Left lobe of liver (tissue), 2 donors: ENCODE measurements at regions not wholly inside any gene's neighbourhood (a gene's known extent, or its start where the extent isn't known, plus 50 kb on each side); places are given as distances from the start of the nearest gene placed in this dataset.
A peak's percentile ranks its signal among the peaks of the same experiment; 100 is the strongest.
"Not testable (repeated sequence)": the region's sequence is repeated elsewhere in the genome, so short reads cannot be mapped to it uniquely, and the experiment has no call there.

Source experiments
- ATAC-seq: fragments of 200-7000 bp; cut with Tn5 transposase; one replicate; pipeline ENCODE4 v1.9.1; 2020; ENCODE audit warnings: mild to moderate bottlenecking, moderate library complexity
- DNase-seq: peaks from one replicate; pipeline ENCODE4 v3.0.0-alpha.2; 2020; ENCODE audit warnings: low spot score
- donor health status: DM: no; HTN: no; CAD: no; lungs with moderate emphysema.
- donor health status: DM: no; HTN: yes; CAD: no.

GRCh38 chrX:78822157-78822690 lies 74.7 kb downstream of the LPAR4 start:
- no peak for DNase-seq
- no peak for ATAC-seq

GRCh38 chrX:78831523-78831922 lies 84.0 kb downstream of the LPAR4 start:
- no peak for DNase-seq
- no peak for ATAC-seq

DNA sequence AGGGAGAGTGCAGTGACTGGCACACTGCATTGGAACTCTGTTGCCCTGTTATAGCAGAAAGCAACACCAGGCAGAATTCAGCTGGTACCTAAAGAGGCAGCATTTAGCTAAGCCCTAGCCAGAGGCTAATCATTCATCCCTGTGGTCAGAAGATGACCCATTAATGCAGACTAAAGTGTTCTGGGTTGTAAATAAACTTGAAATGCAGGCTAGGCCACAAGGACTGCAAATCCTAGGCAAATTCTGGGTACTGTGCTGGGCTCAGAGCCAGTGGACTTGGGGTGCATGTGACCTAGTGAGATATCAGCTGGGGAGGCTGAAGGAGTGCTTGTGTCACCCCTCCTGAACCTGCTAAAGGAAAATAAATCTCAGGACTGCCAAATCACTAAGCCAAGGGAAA lies 91.2 kb downstream of the LPAR4 start:
- DNase-seq (no peak), ATAC-seq (no peak)

DNA sequence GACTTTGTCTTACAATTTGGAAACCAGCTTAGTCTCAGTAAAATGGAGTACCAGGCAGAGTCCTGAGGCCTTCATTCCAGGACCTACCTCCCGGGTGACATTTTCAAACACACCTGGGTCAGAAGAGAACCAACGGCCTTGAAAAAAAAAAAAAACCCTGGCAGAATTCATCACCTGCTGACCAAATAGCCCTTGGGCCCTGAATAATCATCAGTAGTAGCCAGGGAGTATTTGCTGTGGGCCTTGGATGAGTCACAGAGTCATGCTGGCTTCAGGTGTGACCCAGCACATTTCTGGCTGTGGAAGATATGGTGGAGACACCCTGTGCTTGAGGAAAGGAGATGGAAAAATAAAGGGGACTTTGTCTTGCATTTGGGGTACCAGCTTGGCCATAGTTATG lies 92.2 kb downstream of the LPAR4 start:
- no peak for ATAC-seq
- no peak for DNase-seq

- not testable (repeated sequence) for DNase-seq, ATAC-seq
Measured at GRCh38 chrX:78844218-78844617, 96.7 kb downstream of the LPAR4 start.

GRCh38 chrX:78881248-78881647 lies 63.9 kb upstream of the P2RY10 start:
- not testable (repeated sequence) for ATAC-seq

GRCh38 chrX:78886550-78886949 lies 58.6 kb upstream of the P2RY10 start:
- DNase-seq, result no peak
- ATAC-seq, result peak; percentile 40

More at GRCh38 chrX:78881248-78881647, 63.9 kb upstream of the P2RY10 start:
- DNase-seq, result not testable (repeated sequence)
